HG02870 (cell line): ENCODE measurements at regions not wholly inside any gene's neighbourhood (a gene's known extent, or its start where the extent isn't known, plus 50 kb on each side); places are given as distances from the start of the nearest gene placed in this dataset.
"Not testable (repeated sequence)": the region's sequence is repeated elsewhere in the genome, so short reads cannot be mapped to it uniquely, and the experiment has no call there.

Experiments
- ATAC-seq: cut with Tn5 transposase; IDR thresholded peaks from one replicate; pipeline ENCODE4 v1.9.1; 2021; ENCODE audit warnings: mild to moderate bottlenecking, moderate library complexity; ENCODE audit not compliant: unreplicated experiment

DNA sequence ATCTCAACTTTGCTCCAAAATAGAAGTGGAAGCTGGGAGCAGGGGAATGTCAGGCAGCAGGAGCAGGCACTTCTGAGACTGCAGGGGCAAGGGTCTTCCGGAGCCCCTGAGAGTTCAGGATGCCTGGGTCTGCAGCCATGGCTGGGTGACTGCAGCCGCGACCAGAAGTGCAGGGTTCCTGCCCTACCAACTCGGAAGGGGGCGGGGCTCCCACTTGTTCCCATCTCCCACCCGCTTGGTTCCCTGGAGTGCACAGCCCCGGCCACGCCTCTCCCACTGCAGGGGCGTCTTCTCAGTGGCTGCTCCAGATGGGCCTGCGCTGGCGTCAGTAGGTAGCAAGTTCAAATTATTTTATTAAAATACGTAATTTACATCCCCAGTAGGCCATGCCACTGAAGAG, 1631.7 kb downstream of the OLFM4 start:
- ATAC-seq = no peak

DNA sequence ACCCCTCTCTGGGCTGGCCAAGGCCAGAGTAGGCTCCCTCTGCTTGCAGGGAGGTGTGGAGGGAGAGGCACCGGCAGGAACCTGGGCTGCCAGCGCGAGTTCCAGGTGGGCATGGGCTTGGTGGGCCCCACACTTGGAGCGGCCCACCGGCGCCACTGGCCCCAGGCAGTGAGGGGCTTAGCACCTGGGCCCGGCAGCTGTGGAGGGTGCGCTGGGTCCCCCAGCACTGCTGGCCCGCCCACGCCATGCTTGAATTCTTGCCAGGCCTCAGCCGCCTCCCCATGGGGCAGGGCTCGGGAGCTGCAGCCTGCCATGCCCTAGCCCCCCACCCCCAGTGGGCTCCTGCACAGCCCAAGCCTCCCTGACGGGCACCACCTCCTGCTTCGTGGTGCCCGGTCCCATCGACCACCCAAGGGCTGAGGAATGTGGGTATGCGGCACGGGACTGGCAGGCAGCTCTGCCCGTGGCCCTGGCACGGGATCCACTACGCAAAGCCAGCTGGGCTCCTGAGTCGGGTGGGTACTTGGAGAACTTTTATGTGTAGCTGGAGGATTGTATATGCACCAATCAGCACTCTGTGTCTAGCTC, 1648.0 kb downstream of the OLFM4 start:
- no peak for ATAC-seq

DNA sequence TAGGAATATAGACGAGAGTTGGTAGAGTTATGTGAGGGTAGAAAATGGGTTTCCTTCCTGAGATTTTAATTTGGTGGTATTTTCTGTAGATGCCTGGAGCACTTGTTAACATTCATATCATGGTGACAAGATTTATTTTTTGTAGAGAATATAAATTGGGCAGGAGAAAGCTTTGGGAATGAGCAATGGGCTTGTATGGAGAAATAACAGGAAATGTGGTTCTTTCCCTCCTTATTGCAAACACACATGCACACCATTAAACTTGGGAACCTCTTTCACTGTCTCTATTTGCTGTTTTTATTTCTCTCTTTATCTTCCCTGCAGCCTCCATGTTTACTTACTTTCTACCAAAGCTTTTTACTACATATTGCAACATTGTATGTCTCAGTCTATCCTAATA, 1653.6 kb downstream of the OLFM4 start:
- ATAC-seq = no peak

DNA sequence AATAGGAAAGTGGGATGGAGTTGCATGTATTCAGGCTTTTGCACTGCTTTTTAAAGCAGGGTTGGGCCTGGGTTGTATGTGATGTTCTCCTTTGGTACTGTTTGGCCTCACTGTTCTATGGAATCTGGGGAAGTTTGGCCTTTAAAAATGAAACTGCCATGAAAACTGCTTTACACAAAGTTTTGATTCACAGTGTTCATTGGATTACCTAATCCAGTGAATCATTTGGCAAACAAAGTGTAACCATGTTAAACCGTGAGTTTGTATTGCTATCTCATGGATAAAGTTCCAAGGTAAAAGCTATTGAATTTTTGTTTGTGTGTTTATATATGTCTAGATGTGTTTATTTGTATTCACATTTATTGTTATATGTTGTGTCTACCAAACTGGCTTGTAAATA, 1658.6 kb downstream of the OLFM4 start:
- no peak for ATAC-seq

DNA sequence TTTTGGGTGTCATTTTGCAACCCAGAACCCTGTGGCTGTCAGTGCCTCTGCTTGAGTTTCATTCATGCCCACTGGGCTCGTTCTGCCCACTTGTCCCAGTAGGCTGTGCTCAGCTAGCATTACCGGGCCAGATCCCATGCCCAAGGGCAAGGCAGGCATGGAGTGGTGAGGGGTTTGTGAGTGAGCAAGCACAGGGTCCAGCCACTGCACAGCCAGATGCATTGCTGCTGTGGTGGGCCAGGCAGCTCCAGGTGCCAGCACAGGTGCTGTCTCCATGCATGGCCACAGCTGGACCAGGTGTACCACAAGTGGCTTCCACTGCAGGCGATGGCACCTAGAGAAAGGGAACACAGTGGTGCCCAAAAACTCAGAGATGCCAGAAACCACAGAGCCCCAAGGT, 1671.2 kb downstream of the OLFM4 start:
- no peak for ATAC-seq

DNA sequence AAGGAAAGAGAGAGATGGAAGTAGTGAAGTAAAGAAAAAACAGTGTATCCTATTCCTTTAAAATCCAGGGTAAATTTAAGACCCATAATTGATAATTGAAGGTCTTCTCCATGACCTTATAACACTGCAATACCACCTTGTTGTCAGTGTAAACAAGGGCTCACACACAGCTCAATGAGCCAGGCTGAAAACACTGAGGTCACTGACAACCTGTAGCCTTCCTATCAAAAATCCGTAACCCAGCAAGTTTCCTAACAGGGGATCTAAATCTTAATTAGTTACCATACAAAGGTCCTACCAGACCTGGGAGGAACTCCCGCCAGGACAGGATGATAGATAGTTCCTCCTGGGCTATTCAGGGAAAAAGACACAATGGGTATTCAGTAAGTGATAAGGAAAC, 1677.1 kb downstream of the OLFM4 start:
- ATAC-seq = no peak

DNA sequence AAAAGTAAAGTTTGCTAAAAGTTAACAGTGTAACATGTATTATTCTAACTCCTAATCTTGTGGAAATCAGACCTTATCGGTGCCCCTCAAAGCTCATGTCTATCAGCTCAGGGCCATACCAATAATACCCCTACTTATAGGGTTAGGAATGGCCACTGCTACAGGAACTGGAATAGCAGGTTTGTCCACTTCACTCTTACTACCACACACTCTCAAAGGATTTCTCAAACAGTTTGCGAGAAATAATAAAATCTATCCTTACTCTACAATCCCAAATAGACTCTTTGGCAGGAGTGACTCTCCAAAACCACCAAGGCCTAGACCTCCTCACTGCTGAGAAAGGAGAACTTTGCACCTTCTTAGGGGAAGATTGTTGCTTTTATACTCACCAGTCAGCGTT, 1677.7 kb downstream of the OLFM4 start:
- ATAC-seq = no peak

DNA sequence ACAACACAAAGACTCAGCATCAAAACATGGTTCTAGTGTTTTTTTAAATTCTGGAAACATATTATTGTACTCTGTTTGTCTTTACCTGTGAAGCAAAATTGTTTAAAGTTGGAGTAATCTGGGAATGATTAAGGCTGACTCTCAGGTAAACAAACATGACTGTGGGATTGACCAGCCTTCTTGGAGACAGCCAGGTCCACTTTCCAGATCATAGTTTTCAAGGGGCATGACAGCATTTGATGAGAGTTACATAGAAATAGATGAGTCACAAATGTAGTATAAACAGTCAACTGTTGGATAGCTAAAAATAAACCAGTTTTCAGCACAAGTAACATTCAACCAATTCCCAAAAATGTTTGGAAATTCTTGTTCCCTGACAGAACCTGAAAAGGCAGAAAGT, 1680.9 kb downstream of the OLFM4 start:
- no peak for ATAC-seq

DNA sequence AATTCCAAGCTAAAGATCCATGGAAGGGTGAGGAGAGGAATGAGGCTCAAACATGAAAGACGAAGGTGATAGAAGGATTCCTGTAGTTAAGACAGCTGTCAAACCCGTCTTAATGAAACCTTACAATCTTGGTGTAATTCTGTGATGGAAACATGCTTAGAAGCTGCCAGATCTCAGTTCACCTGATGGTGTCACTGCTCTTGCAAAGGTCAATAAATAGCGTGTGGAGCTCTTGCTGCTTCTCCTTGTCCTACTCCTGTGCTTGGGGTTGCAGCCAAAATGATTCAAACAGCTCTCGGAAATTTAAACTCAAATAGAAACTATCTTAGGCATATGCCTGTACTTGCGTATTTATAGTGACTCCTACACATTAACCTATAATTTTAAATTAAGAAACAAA, 1705.0 kb downstream of the OLFM4 start:
- no peak for ATAC-seq

DNA sequence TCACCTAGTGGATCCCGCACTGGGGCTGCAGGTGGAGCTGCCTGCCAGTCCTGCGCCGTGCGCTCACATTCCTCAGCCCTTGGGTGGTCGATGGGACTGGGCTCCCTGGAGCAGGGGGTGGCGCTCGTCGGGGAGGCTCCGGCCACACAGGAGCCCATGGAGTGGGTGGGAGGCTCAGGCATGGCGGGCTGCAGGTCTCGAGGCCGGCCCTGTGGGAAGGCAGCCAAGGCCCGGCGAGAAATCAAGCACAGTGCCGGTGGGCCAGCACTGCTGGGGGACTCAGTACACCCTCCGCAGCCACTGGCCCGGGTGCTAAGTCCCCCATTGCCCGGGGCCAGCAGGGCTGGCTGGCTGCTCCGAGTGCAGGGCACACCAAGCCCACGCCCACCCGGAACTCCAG, 1708.6 kb downstream of the OLFM4 start:
- not testable (repeated sequence) for ATAC-seq

DNA sequence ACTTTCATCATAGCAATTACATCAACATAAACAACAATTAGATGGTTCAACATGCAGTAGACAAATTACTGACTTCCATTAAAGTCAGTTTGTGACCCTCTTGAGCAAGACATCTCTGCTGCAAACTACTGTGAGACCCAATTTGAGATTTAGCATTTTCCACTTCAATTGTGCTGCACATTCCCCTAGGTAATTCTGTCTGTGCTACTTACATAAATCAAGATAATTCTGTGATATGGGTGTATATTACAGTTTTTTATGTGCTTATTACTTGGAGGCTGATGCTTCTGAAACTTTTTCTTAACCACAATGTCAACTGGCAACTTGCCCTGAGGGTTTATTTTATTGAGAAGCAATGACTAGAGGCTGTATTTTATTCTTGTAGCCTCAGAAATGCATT, 1714.4 kb downstream of the OLFM4 start:
- no peak for ATAC-seq

DNA sequence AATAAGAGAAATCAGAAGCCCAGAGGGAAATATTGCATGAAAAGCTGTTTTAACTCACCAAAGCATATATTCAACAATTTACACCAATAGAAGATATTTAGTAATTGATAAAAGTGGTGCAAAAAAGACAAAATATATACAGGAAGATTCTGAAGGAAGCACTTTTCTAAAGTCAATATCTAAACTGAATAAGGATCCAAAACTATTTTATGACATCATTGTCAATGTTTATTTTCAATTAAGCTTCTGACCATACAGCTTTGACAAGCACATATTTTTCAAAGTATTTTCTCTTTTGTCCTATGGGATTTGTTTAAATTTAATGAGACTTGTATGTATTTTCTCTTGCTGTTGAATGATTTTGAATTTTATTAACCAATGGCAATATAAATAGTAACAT, 1716.1 kb downstream of the OLFM4 start:
- ATAC-seq = no peak

DNA sequence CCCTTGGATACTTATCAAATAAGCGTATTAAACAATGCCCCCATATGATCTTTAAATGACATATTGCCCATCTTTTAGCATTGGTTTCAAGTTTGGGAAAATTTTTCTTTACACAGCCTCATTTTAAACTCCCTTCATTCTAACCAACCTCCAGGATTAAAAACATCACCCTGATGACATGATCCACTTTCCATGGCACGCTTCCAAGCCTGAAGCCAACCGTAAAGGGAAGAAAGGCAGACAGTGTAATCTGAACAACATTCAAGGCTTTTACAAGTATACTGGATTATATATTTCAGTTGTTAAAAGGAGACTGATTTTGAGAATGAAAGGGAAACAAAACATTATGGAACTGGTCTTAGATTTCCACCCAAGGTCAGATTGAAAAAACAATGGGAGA, 1721.9 kb downstream of the OLFM4 start:
- no peak for ATAC-seq

DNA sequence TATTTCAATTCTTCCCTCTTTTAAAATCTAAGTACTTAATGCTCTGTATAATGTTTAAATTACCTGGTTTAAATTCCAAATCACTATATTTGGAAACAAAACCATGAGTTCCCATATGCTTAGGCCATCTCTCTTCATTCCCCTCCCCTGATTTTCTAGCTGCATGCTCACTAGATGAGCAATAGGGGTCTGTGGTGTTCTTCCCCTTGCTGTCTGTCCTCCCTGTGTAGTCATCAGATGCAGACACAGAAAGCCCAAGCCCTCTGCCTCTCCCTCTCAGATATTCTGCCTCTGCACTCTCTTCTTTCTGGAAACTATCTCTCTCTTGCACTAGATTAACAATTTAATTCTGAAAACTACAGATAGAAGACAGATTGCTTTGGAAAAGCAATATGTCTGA, 1730.2 kb downstream of the OLFM4 start:
- no peak for ATAC-seq

DNA sequence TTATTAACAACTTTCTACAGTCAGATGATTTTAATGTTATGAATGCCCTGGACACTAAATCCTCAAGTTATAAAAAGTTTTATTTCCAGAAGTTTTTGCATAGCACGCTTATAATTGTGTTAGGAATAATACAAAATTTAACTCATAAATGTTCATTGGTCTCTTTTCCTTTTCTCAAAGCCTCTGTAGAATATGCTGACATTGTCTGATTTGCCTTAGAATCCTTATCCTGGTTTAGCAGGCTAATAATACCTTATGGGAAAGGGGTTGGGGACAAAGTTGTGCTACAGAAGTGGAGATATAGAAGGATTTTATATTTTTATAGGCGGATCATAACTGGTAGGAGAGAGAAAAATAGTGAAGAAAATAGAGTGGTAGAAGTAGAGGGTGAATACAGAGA, 1739.6 kb downstream of the OLFM4 start:
- ATAC-seq = no peak

DNA sequence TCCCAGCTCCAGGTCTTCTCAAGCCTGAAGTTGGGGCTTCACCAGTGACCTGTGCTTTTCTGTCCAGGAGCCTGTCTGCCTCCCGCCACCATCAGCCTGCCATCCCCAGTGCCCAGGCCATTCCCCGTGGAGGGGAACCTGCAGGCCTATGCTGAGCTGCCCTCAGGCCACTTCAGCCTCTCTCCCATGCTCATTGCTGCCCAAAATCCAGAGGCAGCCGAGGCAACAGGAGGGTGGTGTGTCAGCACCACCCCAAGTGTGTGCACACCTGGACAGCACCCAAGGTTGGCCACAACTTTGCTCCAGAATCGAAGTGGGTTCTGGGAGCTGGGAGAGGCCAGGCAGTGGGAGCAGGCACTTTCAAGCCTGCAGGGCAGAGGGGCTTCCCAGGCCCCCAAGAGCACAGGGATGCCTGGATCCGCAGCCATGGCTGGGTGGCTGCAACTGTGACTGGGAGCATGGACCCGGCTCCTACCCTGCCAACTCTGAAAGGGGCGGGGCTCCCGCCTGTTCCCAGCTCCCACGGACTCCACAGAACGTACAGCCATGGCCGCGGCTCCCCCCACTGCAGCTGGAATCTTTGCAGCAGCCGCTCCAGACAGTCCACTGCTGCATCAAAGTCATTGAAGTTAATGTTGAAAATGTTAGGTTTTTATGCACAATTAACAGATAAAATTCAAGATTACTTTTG, 1747.0 kb downstream of the OLFM4 start:
- ATAC-seq = no peak

DNA sequence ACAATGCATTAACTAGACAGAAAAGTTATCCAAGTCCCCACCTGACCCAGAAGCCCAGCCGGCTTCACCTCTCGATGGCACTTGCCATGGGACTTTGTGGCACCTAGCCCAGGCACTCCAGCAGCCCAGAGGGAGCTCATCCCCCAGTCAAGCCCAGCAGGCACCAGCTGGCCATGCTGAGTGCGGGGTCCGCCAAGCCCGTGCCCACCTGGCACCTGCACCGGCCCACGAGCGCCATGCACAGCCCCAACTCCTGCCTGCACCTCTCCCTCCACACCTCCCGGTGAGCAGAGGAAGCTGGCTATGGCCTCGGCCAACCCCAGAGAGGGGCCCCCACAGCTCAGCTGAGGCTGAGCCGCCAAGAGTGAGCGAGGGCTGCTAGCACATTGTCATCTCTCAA, 1759.1 kb downstream of the OLFM4 start:
- ATAC-seq = no peak

DNA sequence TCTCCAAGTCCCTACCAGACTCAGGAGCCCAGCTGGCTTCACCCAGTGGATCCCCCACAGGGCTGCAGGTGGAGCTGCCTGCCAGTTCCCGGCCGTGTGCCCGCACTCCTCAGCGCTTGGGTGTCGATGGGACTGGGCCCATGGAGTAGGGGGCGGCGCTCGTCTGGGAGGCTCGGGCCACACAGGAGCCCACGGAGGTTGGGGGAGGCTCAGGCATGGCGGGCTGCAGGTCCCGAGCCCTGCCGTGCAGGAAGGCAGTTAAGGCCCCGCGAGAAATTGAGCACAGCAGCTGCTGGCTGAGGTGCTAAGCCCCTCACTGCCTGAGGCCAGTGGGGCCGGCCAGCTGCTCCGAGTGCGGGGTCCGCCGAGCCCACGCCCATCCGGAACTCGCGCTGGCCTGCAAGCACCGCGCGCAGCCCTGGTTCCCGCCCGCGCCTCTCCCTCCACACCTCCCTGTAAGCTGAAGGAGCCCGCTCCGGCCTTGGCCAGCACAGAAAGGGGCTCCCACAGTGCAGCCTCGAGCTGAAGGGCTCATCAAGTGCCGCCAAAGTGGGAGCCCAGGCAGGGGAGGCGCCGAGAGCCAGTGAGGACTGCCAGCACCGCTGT, 1771.1 kb downstream of the OLFM4 start:
- ATAC-seq = no peak

DNA sequence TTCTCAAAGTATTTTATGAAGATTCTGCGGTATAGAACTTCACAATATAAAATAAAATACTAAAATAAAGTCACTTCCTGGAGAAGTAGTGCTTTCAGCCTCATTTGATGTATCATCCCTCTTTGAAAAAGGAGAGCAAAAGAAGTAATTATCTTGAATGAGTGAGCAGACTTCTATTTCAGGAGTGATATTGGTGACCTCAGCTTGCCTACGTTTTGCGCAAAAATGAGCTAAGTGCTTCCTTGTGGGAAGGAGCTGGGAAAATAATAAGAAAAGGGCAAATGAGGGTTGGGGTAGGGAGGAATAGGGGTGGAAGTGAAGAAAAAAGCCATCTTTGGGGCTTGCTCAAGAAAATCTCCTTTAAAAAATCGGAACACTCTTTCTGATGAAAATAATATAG, 1773.6 kb downstream of the OLFM4 start:
- no peak for ATAC-seq

DNA sequence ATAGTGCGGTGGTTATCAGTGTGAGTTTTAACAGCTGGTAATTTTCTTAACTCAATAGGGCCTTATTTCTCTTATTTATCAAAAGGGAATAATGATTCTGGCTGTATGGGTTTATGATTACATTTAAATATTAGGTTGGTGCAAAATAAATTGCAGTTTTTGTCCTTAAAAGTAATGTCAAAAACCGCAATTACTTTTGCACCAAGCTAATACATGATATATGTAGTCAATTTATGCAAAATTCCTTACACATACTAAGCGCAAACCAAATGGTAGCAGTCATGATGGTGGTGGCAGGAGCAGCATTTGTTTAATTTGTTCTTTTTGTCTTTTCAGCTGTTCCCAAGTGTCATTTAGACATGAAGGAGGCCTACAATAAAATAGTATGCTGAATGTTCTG, 1777.1 kb downstream of the OLFM4 start:
- no peak for ATAC-seq

DNA sequence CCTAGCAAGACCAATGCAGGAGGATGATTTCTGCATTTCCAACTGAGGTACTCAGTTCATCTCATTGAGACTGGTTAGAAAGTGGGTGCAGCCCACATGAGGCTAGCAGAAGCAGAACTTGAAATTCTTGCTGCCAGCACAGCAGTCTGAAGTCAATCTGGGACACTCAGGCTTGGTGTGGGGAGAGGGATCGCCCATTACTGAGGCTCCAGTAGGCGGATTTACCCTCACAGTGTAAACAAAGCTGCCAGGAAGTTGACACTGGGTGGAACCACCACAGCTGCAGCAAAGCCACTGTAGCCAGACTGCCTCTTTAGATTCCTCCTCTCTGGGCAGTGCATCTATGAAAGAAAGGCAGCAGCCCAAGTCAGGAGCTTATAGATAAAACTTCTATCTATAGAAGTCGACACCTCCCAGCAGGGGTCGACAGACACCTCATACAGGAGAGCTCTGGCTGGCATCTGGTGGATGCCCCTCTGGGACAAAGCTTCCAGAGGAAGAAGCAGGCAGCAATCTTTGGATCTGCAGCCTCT, 1793.4 kb downstream of the OLFM4 start:
- ATAC-seq = not testable (repeated sequence)

DNA sequence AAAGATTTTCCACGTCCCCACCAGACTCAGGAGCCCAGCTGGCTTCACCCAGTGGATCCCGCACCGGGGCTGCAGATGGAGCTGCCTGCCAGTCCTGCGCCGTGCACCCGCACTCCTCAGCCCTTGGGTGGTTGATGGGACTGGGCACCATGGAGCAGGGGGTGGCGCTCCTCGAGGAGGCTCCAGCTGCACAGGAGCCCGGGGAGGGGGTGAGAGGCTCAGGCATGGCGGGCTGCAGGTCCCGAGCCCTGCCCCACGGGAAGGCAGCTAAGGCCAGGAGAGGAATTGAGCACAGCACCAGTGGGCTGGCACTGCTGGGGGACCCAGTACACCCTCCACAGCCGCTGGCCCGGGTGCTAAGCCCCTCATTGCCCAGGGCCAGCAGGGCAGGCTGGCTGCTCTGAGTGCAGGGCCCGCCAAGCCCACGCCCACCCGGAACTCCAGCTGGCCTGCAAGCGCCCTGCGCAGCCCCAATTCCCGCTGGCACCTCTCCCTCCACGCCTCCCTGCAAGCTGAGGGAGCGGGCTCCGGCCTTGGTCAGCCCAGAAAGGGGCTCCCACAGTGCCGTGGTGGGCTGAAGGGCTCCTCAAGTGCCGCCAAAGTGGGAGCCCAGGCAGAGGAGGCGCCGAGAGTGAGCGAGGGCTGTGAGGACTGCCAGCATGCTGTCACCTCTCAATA, 1800.9 kb downstream of the OLFM4 start:
- not testable (repeated sequence) for ATAC-seq
